ENCODE measurements at regions not wholly inside any gene's neighbourhood (a gene's known extent, or its start where the extent isn't known, plus 50 kb on each side); places are given as distances from the start of the nearest gene placed in this dataset.

GRCh38 chr1:244350027-244350426 is 101.7 kb downstream of the ADSS2 start (continued):
- TF ChIP-seq, protein P1, sequence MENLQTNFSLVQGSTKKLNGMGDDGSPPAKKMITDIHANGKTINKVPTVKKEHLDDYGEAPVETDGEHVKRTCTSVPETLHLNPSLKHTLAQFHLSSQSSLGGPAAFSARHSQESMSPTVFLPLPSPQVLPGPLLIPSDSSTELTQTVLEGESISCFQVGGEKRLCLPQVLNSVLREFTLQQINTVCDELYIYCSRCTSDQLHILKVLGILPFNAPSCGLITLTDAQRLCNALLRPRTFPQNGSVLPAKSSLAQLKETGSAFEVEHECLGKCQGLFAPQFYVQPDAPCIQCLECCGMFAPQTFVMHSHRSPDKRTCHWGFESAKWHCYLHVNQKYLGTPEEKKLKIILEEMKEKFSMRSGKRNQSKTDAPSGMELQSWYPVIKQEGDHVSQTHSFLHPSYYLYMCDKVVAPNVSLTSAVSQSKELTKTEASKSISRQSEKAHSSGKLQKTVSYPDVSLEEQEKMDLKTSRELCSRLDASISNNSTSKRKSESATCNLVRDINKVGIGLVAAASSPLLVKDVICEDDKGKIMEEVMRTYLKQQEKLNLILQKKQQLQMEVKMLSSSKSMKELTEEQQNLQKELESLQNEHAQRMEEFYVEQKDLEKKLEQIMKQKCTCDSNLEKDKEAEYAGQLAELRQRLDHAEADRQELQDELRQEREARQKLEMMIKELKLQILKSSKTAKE (IDR thresholded peaks at IDR 0.05; ENCODE audit: low read depth, poor library complexity, severe bottlenecking): no peak
- peak; percentile 46; the same call in 1 of the 2 replicates for TF ChIP-seq JUNB (IDR thresholded peaks at IDR 0.05)
- TF ChIP-seq CREM (IDR thresholded peaks at IDR 0.05; ENCODE audit: low read depth): no peak
- TF ChIP-seq SREBF2 (IDR thresholded peaks at IDR 0.05; ENCODE audit: low read length): no peak
- TF ChIP-seq ZNF622 (IDR thresholded peaks at IDR 0.05): no peak
- TF ChIP-seq TCF7 (IDR thresholded peaks at IDR 0.05; ENCODE audit: borderline replicate concordance): no peak
- peak; percentile 45; the same call in 1 of the 2 replicates for TF ChIP-seq BCL11A (IDR thresholded peaks at IDR 0.05; ENCODE audit: low read depth, low read length)
- TF ChIP-seq MXI1 (IDR thresholded peaks at IDR 0.05; ENCODE audit: low read depth, low read length): no peak
- TF ChIP-seq EZH2 (IDR thresholded peaks at IDR 0.05; ENCODE audit: borderline replicate concordance, control insufficient read depth, low read depth, low read length): no peak
- no peak for TF ChIP-seq EED (IDR thresholded peaks at IDR 0.05; ENCODE audit: low read depth)
- TF ChIP-seq MAX (IDR thresholded peaks at IDR 0.05; ENCODE audit: low read depth, low read length): no peak
- TF ChIP-seq, protein P2, sequence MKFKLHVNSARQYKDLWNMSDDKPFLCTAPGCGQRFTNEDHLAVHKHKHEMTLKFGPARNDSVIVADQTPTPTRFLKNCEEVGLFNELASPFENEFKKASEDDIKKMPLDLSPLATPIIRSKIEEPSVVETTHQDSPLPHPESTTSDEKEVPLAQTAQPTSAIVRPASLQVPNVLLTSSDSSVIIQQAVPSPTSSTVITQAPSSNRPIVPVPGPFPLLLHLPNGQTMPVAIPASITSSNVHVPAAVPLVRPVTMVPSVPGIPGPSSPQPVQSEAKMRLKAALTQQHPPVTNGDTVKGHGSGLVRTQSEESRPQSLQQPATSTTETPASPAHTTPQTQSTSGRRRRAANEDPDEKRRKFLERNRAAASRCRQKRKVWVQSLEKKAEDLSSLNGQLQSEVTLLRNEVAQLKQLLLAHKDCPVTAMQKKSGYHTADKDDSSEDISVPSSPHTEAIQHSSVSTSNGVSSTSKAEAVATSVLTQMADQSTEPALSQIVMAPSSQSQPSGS (IDR thresholded peaks at IDR 0.05; ENCODE audit: low read length): no peak
- TF ChIP-seq, protein P3, sequence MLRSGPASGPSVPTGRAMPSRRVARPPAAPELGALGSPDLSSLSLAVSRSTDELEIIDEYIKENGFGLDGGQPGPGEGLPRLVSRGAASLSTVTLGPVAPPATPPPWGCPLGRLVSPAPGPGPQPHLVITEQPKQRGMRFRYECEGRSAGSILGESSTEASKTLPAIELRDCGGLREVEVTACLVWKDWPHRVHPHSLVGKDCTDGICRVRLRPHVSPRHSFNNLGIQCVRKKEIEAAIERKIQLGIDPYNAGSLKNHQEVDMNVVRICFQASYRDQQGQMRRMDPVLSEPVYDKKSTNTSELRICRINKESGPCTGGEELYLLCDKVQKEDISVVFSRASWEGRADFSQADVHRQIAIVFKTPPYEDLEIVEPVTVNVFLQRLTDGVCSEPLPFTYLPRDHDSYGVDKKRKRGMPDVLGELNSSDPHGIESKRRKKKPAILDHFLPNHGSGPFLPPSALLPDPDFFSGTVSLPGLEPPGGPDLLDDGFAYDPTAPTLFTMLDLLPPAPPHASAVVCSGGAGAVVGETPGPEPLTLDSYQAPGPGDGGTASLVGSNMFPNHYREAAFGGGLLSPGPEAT (IDR thresholded peaks at IDR 0.05; ENCODE audit: low read depth): no peak
- no peak for TF ChIP-seq MTA3 (IDR thresholded peaks at IDR 0.05; ENCODE audit: borderline replicate concordance, low read length)
- TF ChIP-seq RBBP5 (conservative IDR thresholded peaks at IDR 0.05): no peak
- TF ChIP-seq STAT1 (conservative IDR thresholded peaks at IDR 0.05): no peak
- TF ChIP-seq PML (IDR thresholded peaks at IDR 0.05; ENCODE audit: low read length): no peak
- no peak for TF ChIP-seq ZZZ3 (IDR thresholded peaks at IDR 0.05; ENCODE audit: control insufficient read depth, insufficient read length, low read depth)
- no peak for TF ChIP-seq MEF2A (IDR thresholded peaks at IDR 0.05; ENCODE audit: insufficient read depth, low read depth, low read length)
- TF ChIP-seq MYC (IDR thresholded peaks at IDR 0.05; ENCODE audit: insufficient read depth, insufficient read length, insufficient replicate concordance, low read length, severe bottlenecking): no peak
- no peak for TF ChIP-seq SRF (IDR thresholded peaks at IDR 0.05; ENCODE audit: low read depth in 2 of 2, low read length in 2 of 2)
- TF ChIP-seq, protein P4, sequence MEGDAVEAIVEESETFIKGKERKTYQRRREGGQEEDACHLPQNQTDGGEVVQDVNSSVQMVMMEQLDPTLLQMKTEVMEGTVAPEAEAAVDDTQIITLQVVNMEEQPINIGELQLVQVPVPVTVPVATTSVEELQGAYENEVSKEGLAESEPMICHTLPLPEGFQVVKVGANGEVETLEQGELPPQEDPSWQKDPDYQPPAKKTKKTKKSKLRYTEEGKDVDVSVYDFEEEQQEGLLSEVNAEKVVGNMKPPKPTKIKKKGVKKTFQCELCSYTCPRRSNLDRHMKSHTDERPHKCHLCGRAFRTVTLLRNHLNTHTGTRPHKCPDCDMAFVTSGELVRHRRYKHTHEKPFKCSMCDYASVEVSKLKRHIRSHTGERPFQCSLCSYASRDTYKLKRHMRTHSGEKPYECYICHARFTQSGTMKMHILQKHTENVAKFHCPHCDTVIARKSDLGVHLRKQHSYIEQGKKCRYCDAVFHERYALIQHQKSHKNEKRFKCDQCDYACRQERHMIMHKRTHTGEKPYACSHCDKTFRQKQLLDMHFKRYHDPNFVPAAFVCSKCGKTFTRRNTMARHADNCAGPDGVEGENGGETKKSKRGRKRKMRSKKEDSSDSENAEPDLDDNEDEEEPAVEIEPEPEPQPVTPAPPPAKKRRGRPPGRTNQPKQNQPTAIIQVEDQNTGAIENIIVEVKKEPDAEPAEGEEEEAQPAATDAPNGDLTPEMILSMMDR (IDR thresholded peaks at IDR 0.05 in 2 of 3, conservative IDR thresholded peaks at IDR 0.05 in 1 of 3; ENCODE audit: control insufficient read depth in 2 of 3, extremely low read depth in 1 of 3, insufficient read depth in 1 of 3, low read depth in 3 of 3, low read length in 3 of 3): no peak
- no peak for TF ChIP-seq NRF1 (conservative IDR thresholded peaks at IDR 0.05; ENCODE audit: low read depth, low read length)
- TF ChIP-seq RELA (IDR thresholded peaks at IDR 0.05; ENCODE audit: borderline replicate concordance, partially characterized antibody): no peak
- TF ChIP-seq TCF12 (IDR thresholded peaks at IDR 0.05; ENCODE audit: low read depth, low read length): peak; percentile 90
- no peak for TF ChIP-seq SREBF1 (IDR thresholded peaks at IDR 0.05; ENCODE audit: low read length)
